Erythroblast (primary cell): ENCODE measurements at regions not wholly inside any gene's neighbourhood (a gene's known extent, or its start where the extent isn't known, plus 50 kb on each side); places are given as distances from the start of the nearest gene placed in this dataset.

Experiments used
- DNase-seq, 2 experiments: peaks; one replicate each; lab custom pipeline; 2025; lab: John Stamatoyannopoulos, UW
- GATA1 ChIP-seq: IDR thresholded peaks from 2 replicates; pipeline ENCODE4 v1.6.1; 2011; ENCODE audit warnings: low read depth, mild to moderate bottlenecking, control low read depth, low read length, moderate library complexity
- POLR2A ChIP-seq: IDR thresholded peaks from 2 replicates; pipeline ENCODE4 v1.6.1; 2011; ENCODE audit warnings: mild to moderate bottlenecking, low read length

GRCh38 chr5:74300808-74301389 lies 339.6 kb downstream of the ENC1 start:
- TF ChIP-seq POLR2A: no peak
- TF ChIP-seq GATA1: no peak
- DNase-seq: no peak

GRCh38 chr5:74299833-74300232 lies 340.7 kb downstream of the ENC1 start:
- no peak for DNase-seq
- TF ChIP-seq GATA1: no peak
- TF ChIP-seq POLR2A: no peak

GRCh38 chr5:74296685-74297408 lies 343.7 kb downstream of the ENC1 start:
- no peak for DNase-seq

GRCh38 chr5:74295676-74296075 lies 344.9 kb downstream of the ENC1 start:
- no peak for DNase-seq
- TF ChIP-seq GATA1 (no peak), POLR2A (no peak)

More at GRCh38 chr5:74296685-74297408, 343.7 kb downstream of the ENC1 start:
- TF ChIP-seq POLR2A (no peak), GATA1 (no peak)

GRCh38 chr5:74295141-74295540 lies 345.4 kb downstream of the ENC1 start:
- TF ChIP-seq POLR2A (no peak), GATA1 (no peak)
- no peak for DNase-seq

- no peak for DNase-seq
- TF ChIP-seq GATA1 (no peak), POLR2A (no peak)
Observed at GRCh38 chr5:74294231-74294705, 346.3 kb downstream of the ENC1 start.

GRCh38 chr5:74293182-74293581 lies 347.3 kb downstream of the ENC1 start:
- no peak for TF ChIP-seq GATA1
- no peak for DNase-seq

GRCh38 chr5:74290634-74291241 lies 349.8 kb downstream of the ENC1 start:
- no peak for TF ChIP-seq GATA1
- TF ChIP-seq POLR2A: no peak
- DNase-seq: no peak

GRCh38 chr5:74289691-74290090 lies 350.8 kb downstream of the ENC1 start:
- TF ChIP-seq GATA1: no peak
- TF ChIP-seq POLR2A: no peak
- DNase-seq: no peak

- TF ChIP-seq GATA1: no peak
Observed at GRCh38 chr5:74289238-74289637, 351.3 kb downstream of the ENC1 start.

GRCh38 chr5:74288448-74289108 lies 351.9 kb downstream of the ENC1 start:
- no peak for DNase-seq
- TF ChIP-seq GATA1: no peak

More at GRCh38 chr5:74289238-74289637, 351.3 kb downstream of the ENC1 start:
- DNase-seq: no peak

GRCh38 chr5:74288038-74288437 lies 352.5 kb downstream of the ENC1 start:
- TF ChIP-seq GATA1 (no peak), POLR2A (no peak)
- no peak for DNase-seq

GRCh38 chr5:74286734-74287695 lies 353.5 kb downstream of the ENC1 start:
- DNase-seq: no peak
- TF ChIP-seq GATA1: no peak
- TF ChIP-seq POLR2A: no peak

- no peak for DNase-seq
- TF ChIP-seq GATA1: no peak
- no peak for TF ChIP-seq POLR2A
Observed at GRCh38 chr5:74285675-74286280, 354.8 kb downstream of the ENC1 start.
